Kidney (tissue), 13 donors: ENCODE measurements at regions not wholly inside any gene's neighbourhood (a gene's known extent, or its start where the extent isn't known, plus 50 kb on each side); places are given as distances from the start of the nearest gene placed in this dataset.

Source experiments
- DNase-seq, 5 donors: peaks; one replicate each; pipeline ENCODE4 v3.0.0-alpha.2; 2013 to 2020
- FAIRE-seq: peaks from 2 replicates; lab custom pipeline; 2012; peaks lifted over from hg19 to GRCh38; lab: Jason Lieb, UNC
- H3K27ac ChIP-seq, 2 donors: one replicate each; pipeline ENCODE4 v1.7.0; 2013; ENCODE audit warnings: low read depth in 2 of 2, low read length in 2 of 2, inconsistent platforms in 1 of 2
- H3K27me3 ChIP-seq: one replicate; pipeline ENCODE4 v1.7.1; 2013; ENCODE audit warnings: low read length, inconsistent platforms; ENCODE audit not compliant: control insufficient read depth, insufficient read depth
- H3K36me3 ChIP-seq, 3 donors: one replicate each; pipeline versions ENCODE4 v1.7.0 to v1.7.1; 2013; ENCODE audit warnings: low read length in 3 of 3, control low read depth in 1 of 3, inconsistent platforms in 1 of 3; ENCODE audit not compliant: insufficient read depth in 3 of 3, control insufficient read depth in 2 of 3
- H3K4me1 ChIP-seq, 3 donors: one replicate each; pipeline versions ENCODE4 v1.7.0 to v1.7.1; 2013; ENCODE audit warnings: low read length in 3 of 3, inconsistent platforms in 1 of 3, low read depth in 1 of 3; ENCODE audit not compliant: control insufficient read depth in 2 of 3, insufficient read depth in 2 of 3
- H3K4me3 ChIP-seq, 3 donors: one replicate each; pipeline versions ENCODE4 v1.7.0 to v1.8.1; 2013; ENCODE audit warnings: low read length in 3 of 3, control low read depth in 1 of 3, inconsistent platforms in 1 of 3
- H3K9ac ChIP-seq, 3 donors: one replicate each; pipeline versions ENCODE4 v1.7.0 to v1.7.1; 2013; ENCODE audit warnings: low read length in 3 of 3, control low read depth in 1 of 3, inconsistent platforms in 1 of 3
- H3K9me3 ChIP-seq, 3 donors: one replicate each; pipeline versions ENCODE4 v1.7.0 to v1.7.1; 2013; ENCODE audit warnings: low read length in 3 of 3, control low read depth in 1 of 3, inconsistent platforms in 1 of 3; ENCODE audit not compliant: control insufficient read depth in 2 of 3, insufficient read depth in 1 of 3
- CTCF ChIP-seq: IDR thresholded peaks from 3 replicates; pipeline ENCODE4 v1.5.1; 2012; ENCODE audit warnings: mild to moderate bottlenecking, moderate library complexity, borderline replicate concordance; ENCODE audit not compliant: insufficient read depth; ENCODE audit errors: extremely low read depth
- intact Hi-C: fragments of 100-400 bp; cut with DNase I; formaldehyde crosslinking; loops from one replicate; pipeline ENCODE4 v1.11.1; 2022
- donor health status: control.
- donor health status: control.
- donor health status: control.
- donor health status: control.
- donor health status: control.
- donor health status: DM: yes; HTN: yes; CAD: no.
- donor health status: Normal renal cell carcinoma (clear cell type).

GRCh38 chr10:44316922-44317215, 68.0 kb downstream of the CXCL12 start:
- Histone ChIP-seq H3K9me3 (no peaks in the 10 kb centered on the region), H3K27ac (no peak overlapping the region), H3K27me3 (no peaks in the 10 kb centered on the region), H3K9ac (no peak overlapping the region), H3K4me3 (no peak overlapping the region), H3K4me1 (no peaks in the 10 kb centered on the region), H3K36me3 (no peaks in the 10 kb centered on the region)
- DNase-seq, result no peak
- TF ChIP-seq CTCF, result no peak
- FAIRE-seq, result no peak
- intact Hi-C loops, result no loop called here

GRCh38 chr10:44316187-44316921, 68.5 kb downstream of the CXCL12 start:
- TF ChIP-seq CTCF, result no peak
- FAIRE-seq (no peak), DNase-seq (no peak)
- peaks cover 0 to under 1% (median under 1%) of the 10 kb centered on the region in 3 donors for H3K4me1 ChIP-seq
- no peak overlapping the region for H3K4me3 ChIP-seq
- no peak overlapping the region for H3K9ac ChIP-seq
- no peaks in the 10 kb centered on the region for H3K9me3 ChIP-seq
- H3K36me3 ChIP-seq, result no peaks in the 10 kb centered on the region
- intact Hi-C loops, result no loop called here
- H3K27ac ChIP-seq, result no peak overlapping the region
- no peaks in the 10 kb centered on the region for H3K27me3 ChIP-seq

DNA sequence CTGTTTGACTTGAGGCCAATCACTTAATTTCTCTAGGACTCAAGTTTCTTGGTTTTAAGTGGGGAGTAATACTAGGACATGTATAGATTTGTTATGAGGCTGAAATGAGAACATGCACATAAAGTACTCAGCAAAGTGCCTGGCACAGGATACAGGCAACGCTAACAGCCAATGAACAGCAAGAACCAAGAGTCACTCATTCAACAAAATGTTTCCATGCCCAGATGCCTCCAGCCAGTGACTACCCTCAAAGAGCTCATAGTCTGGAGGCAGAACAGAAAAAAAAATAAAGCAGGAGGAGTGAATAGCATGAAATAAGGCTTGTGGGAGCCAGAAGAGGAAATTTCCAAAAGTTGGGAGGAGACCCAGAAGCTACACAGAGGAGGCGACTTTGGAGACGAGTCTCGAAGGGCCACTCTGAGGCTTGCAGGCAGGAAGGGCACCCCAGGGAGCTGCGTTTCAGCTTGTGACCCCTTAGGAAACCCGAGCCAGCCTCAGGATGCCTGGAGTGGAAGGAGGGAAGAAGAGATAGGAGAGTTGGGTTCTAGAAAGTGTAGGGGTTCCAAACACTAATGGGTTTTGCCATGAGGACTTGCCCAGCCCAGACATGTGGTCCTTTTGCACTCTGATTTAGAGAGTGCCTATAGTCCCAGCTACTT, 70.0 kb downstream of the CXCL12 start:
- H3K9ac ChIP-seq, result no peak overlapping the region
- H3K27ac ChIP-seq, result no peak overlapping the region
- intact Hi-C loops, result no loop called here
- FAIRE-seq (no peak), DNase-seq (no peak)
- H3K27me3 ChIP-seq, result no peaks in the 10 kb centered on the region
- no peak for TF ChIP-seq CTCF
- H3K4me1 ChIP-seq, result peaks cover 0 to 4% (median 3%) of the 10 kb centered on the region in 3 donors
- H3K4me3 ChIP-seq, result no peak overlapping the region
- no peaks in the 10 kb centered on the region for H3K9me3 ChIP-seq
- H3K36me3 ChIP-seq, result no peaks in the 10 kb centered on the region
